H1 (cell line): ENCODE measurements at regions not wholly inside any gene's neighbourhood (a gene's known extent, or its start where the extent isn't known, plus 50 kb on each side); places are given as distances from the start of the nearest gene placed in this dataset.
A peak's percentile ranks its signal among the peaks of the same experiment; 100 is the strongest.

Experiments used
- CTCF ChIA-PET: fragments of 300-600 bp; sonication (Branson Sonifier 250); formaldehyde crosslinking; loops from one replicate; lab custom pipeline; 2021; ENCODE audit not compliant: partially characterized antibody; lab: Charles Lee
- POLR2A ChIA-PET: fragments of 300-600 bp; sonication (Branson Sonifier 250); formaldehyde crosslinking; loops from one replicate; lab custom pipeline; 2021; ENCODE audit warnings: inconsistent platforms; ENCODE audit not compliant: partially characterized antibody; lab: Charles Lee
- DNase-seq, 2 experiments: peaks; one replicate each; pipeline versions ENCODE4 v3.0.0 to v3.0.0-alpha.2; 2010 to 2022; ENCODE audit warnings: low spot score in 2 of 2, low read depth in 1 of 2, mixed read lengths in 1 of 2
- FAIRE-seq: peaks from 2 replicates; lab custom pipeline; 2011; peaks lifted over from hg19 to GRCh38; lab: Jason Lieb, UNC
- H2AFZ ChIP-seq: 2 replicates; pipeline ENCODE4 v1.8.1; 2012; ENCODE audit warnings: low read length, inconsistent platforms
- H2AK5ac ChIP-seq: 2 replicates; pipeline ENCODE4 v1.6.1; 2013; ENCODE audit warnings: low read depth, low read length
- H2BK120ac ChIP-seq: replicated peaks from 2 replicates; pipeline ENCODE3; 2013; ENCODE audit warnings: low read depth, low read length, inconsistent platforms
- H2BK12ac ChIP-seq: 2 replicates; pipeline ENCODE4 v1.6.1; 2013; ENCODE audit warnings: low read depth, low read length
- H2BK15ac ChIP-seq: 2 replicates; pipeline ENCODE4 v1.6.1; 2013; ENCODE audit warnings: low read length
- H2BK20ac ChIP-seq: 2 replicates; pipeline ENCODE4 v1.6.1; 2013; ENCODE audit warnings: low read length
- H2BK5ac ChIP-seq: 2 replicates; pipeline ENCODE4 v1.6.1; 2013; ENCODE audit warnings: low read depth, low read length
- H3K14ac ChIP-seq: 2 replicates; pipeline ENCODE4 v1.6.1; 2013; ENCODE audit warnings: inconsistent platforms; ENCODE audit not compliant: insufficient read length
- H3K18ac ChIP-seq: 2 replicates; pipeline ENCODE4 v1.6.1; 2013; ENCODE audit warnings: low read length; ENCODE audit errors: extremely low read depth
- H3K23ac ChIP-seq: 2 replicates; pipeline ENCODE4 v1.6.1; 2013; ENCODE audit warnings: inconsistent platforms; ENCODE audit not compliant: insufficient read length
- H3K23me2 ChIP-seq: 2 replicates; pipeline ENCODE4 v1.6.1; 2013; ENCODE audit warnings: low read depth, low read length
- H3K27ac ChIP-seq: 2 replicates; pipeline ENCODE4 v1.6.1; 2011; ENCODE audit warnings: low read depth, low read length, inconsistent platforms
- H3K27me3 ChIP-seq, 4 experiments: replicated peaks in 1 of 4; 1 replicate in 1 of 4; 2 replicates in 3 of 4; pipeline versions ENCODE4 v1.6.1 to v1.8.1; 2011 to 2013; ENCODE audit warnings: low read length in 3 of 4, mild to moderate bottlenecking in 3 of 4, inconsistent platforms in 2 of 4, mixed read lengths in 2 of 4, moderate library complexity in 1 of 4; ENCODE audit not compliant: control insufficient read depth in 3 of 4, insufficient read depth in 3 of 4; ENCODE audit errors: extremely low read depth in 1 of 4
- H3K36me3 ChIP-seq, 4 experiments: 2 replicates each; pipeline versions ENCODE4 v1.6.1 to v1.8.1; 2011 to 2013; ENCODE audit warnings: mild to moderate bottlenecking in 4 of 4, low read length in 3 of 4, moderate library complexity in 2 of 4, control low read depth in 1 of 4, inconsistent platforms in 1 of 4; ENCODE audit not compliant: insufficient read depth in 4 of 4, control insufficient read depth in 2 of 4
- H3K4ac ChIP-seq: replicated peaks from 2 replicates; pipeline ENCODE3; 2013; ENCODE audit warnings: low read length, low read depth, mixed read lengths, inconsistent platforms; ENCODE audit not compliant: insufficient read length
- H3K4me1 ChIP-seq, 4 experiments: replicated peaks in 1 of 4; 1 replicate in 1 of 4; 2 replicates in 3 of 4; pipeline versions ENCODE4 v1.6.1 to v1.8.1; 2011 to 2013; ENCODE audit warnings: low read length in 3 of 4, inconsistent platforms in 2 of 4, mixed read lengths in 1 of 4; ENCODE audit not compliant: insufficient read depth in 4 of 4, control insufficient read depth in 3 of 4
- H3K4me2 ChIP-seq, 2 experiments: 2 replicates each; pipeline versions ENCODE4 v1.6.1 to v1.8.1; 2011 to 2013; ENCODE audit warnings: low read depth in 2 of 2, low read length in 2 of 2, control low read depth in 1 of 2, inconsistent platforms in 1 of 2, mild to moderate bottlenecking in 1 of 2; ENCODE audit not compliant: insufficient read depth in 1 of 2
- H3K4me3 ChIP-seq, 4 experiments: fragments of 200-600, 300-600 bp in 1 of 4; sonication (generic), shearing (Covaris generic), sonication (Bioruptor Twin) in 1 of 4; 2 replicates each; pipeline versions ENCODE4 v1.5.1 to v1.8.1; 2011 to 2016; ENCODE audit warnings: low read length in 4 of 4, low read depth in 3 of 4, control low read depth in 2 of 4, inconsistent platforms in 2 of 4, mild to moderate bottlenecking in 2 of 4, mixed read lengths in 1 of 4, moderate library complexity in 1 of 4; ENCODE audit not compliant: insufficient read depth in 2 of 4; ENCODE audit errors: extremely low read depth in 1 of 4
- H3K56ac ChIP-seq: replicated peaks from 2 replicates; pipeline ENCODE3; 2013; ENCODE audit warnings: low read depth, mild to moderate bottlenecking, mixed read lengths, low read length, inconsistent platforms; ENCODE audit not compliant: insufficient read length
- H3K79me1 ChIP-seq: 2 replicates; pipeline ENCODE4 v1.6.1; 2013; ENCODE audit warnings: low read depth, low read length, control low read depth
- H3K79me2 ChIP-seq, 2 experiments: 2 replicates each; pipeline versions ENCODE4 v1.6.1 to v1.8.1; 2012 to 2013; ENCODE audit warnings: low read length in 2 of 2, mild to moderate bottlenecking in 2 of 2, inconsistent platforms in 1 of 2; ENCODE audit not compliant: insufficient read depth in 2 of 2, control insufficient read depth in 1 of 2
- H3K9ac ChIP-seq, 4 experiments: replicated peaks in 1 of 4; 1 replicate in 1 of 4; 2 replicates in 3 of 4; pipeline versions ENCODE4 v1.6.1 to v1.8.1; 2011 to 2013; ENCODE audit warnings: low read depth in 3 of 4, low read length in 3 of 4, control low read depth in 2 of 4, mild to moderate bottlenecking in 2 of 4, moderate library complexity in 2 of 4, inconsistent platforms in 1 of 4; ENCODE audit errors: extremely low read depth in 1 of 4
- H3K9me3 ChIP-seq, 2 experiments: 2 replicates each; pipeline versions ENCODE4 v1.6.1 to v1.8.1; 2012 to 2013; ENCODE audit warnings: mild to moderate bottlenecking in 2 of 2, moderate library complexity in 2 of 2, control low read depth in 1 of 2, inconsistent platforms in 1 of 2, low read depth in 1 of 2, low read length in 1 of 2, mixed read lengths in 1 of 2; ENCODE audit not compliant: insufficient read depth in 2 of 2
- H4K20me1 ChIP-seq, 2 experiments: replicated peaks in 1 of 2; 2 replicates each; pipeline versions ENCODE3 to v1.8.1; 2011 to 2013; ENCODE audit warnings: inconsistent platforms in 2 of 2, low read length in 2 of 2, mild to moderate bottlenecking in 1 of 2; ENCODE audit not compliant: insufficient read depth in 2 of 2, control insufficient read depth in 1 of 2
- H4K5ac ChIP-seq: 2 replicates; pipeline ENCODE4 v1.6.1; 2013; ENCODE audit warnings: low read length, low read depth, mixed read lengths, inconsistent platforms; ENCODE audit not compliant: insufficient read length
- H4K8ac ChIP-seq: 2 replicates; pipeline ENCODE4 v1.8.0; 2013; ENCODE audit warnings: mild to moderate bottlenecking, moderate library complexity, low read length, inconsistent platforms; ENCODE audit not compliant: insufficient read depth; ENCODE audit errors: extremely low read depth
- H4K91ac ChIP-seq: replicated peaks from 2 replicates; pipeline ENCODE3; 2013; ENCODE audit warnings: low read length, mixed read lengths, inconsistent platforms; ENCODE audit not compliant: insufficient read length
- BCL11A ChIP-seq, 2 experiments: IDR thresholded peaks; one replicate each; pipeline ENCODE4 v1.6.1; 2011; ENCODE audit warnings: low read depth in 2 of 2, low read length in 2 of 2, mild to moderate bottlenecking in 2 of 2
- CEBPB ChIP-seq: IDR thresholded peaks from 2 replicates; pipeline ENCODE4 v1.6.1; 2012; ENCODE audit warnings: low read depth, low read length
- RAD21 ChIP-seq, 2 experiments: IDR thresholded peaks in 1 of 2; conservative IDR thresholded peaks in 1 of 2; 2 replicates each; pipeline ENCODE4 v1.6.1; 2011; ENCODE audit warnings: low read depth in 2 of 2, low read length in 2 of 2, improper control_type of control experiment in 1 of 2, inconsistent platforms in 1 of 2, mild to moderate bottlenecking in 1 of 2, moderate library complexity in 1 of 2
- WGBS, 2 experiments: shearing (Covaris generic) in 1 of 2; methylation state at CpG; one replicate each; pipeline versions ENCODE4 v1.1.6 to v1.1.7; 2013 to 2015; ENCODE audit warnings: low lambda C conversion rate in 2 of 2, mixed read lengths in 2 of 2, inconsistent platforms in 1 of 2, low coverage in 1 of 2, missing lambda C conversion rate in 1 of 2; ENCODE audit not compliant: insufficient replicate concordance in 2 of 2, insufficient coverage in 1 of 2, insufficient read length in 1 of 2; ENCODE audit errors: extremely low coverage in 1 of 2, missing lambda C conversion rate in 1 of 2; 5-methylcytosine and 5-hydroxymethylcytosine counted together

GRCh38 chr14:104445832-104446381 lies 133.7 kb upstream of the C14orf180 start:
- Histone ChIP-seq H3K18ac (no peak overlapping the region), H2BK20ac (no peak overlapping the region), H2BK120ac (no peak overlapping the region), H3K27ac (no peak overlapping the region), H4K91ac (no peak overlapping the region), H3K23ac (no peak overlapping the region), H3K79me2 (no peaks in the 10 kb centered on the region), H2BK5ac (no peak overlapping the region; the same call in 1 of the 2 replicates), H3K56ac (no peak overlapping the region), H2AFZ (no peak overlapping the region), H4K20me1 (peaks cover 0 to 3% of the 10 kb centered on the region in 2 experiments), H3K4ac (no peak overlapping the region), H3K27me3 (no peaks in the 10 kb centered on the region; a peak in 1 of 7 replicates), H3K9me3 (peaks cover 0 to 4% of the 10 kb centered on the region in 2 experiments; a peak in 1 of 4 replicates), H3K4me2 (no peak overlapping the region), H2BK12ac (no peak overlapping the region), H3K36me3 (no peaks in the 10 kb centered on the region), H2BK15ac (no peak overlapping the region), H2AK5ac (no peak overlapping the region), H3K23me2 (peaks cover 6% of the 10 kb centered on the region; the same call in 1 of the 2 replicates), H3K14ac (no peak overlapping the region), H4K8ac (no peak overlapping the region), H3K4me1 (peaks cover 0 to 13% (median 9%) of the 10 kb centered on the region in 4 experiments; a peak in 6 of 7 replicates), H3K9ac (no peak overlapping the region), H3K4me3 (no peak overlapping the region), H4K5ac (no peak overlapping the region), H3K79me1 (no peaks in the 10 kb centered on the region)
- DNase-seq (peak in 1 of 2 experiments; percentile 35), FAIRE-seq (no peak)
- TF ChIP-seq BCL11A (IDR thresholded peaks at IDR 0.05; ENCODE audit: low read depth in 2 of 2, low read length in 2 of 2) (no peak), RAD21 (IDR thresholded peaks at IDR 0.05 in 1 of 2, conservative IDR thresholded peaks at IDR 0.05 in 1 of 2; ENCODE audit: low read depth in 2 of 2, low read length in 2 of 2) (no peak), CEBPB (no peak)
- ChIA-PET CTCF (interaction anchor here (1.1 to 3.3 kb wide), 3 partner anchors 27 to 106 kb away, joined by 3 to 11 read pairs (median 5); no protein-coding TSS in a partner anchor), POLR2A (no interaction called here)
- 87% methylated on average over 11 of the region's 11 CpGs; no CpG with 5 or more reads in 1 of the 2 experiments for WGBS, 2 experiments
